ENCODE measurements at regions not wholly inside any gene's neighbourhood (a gene's known extent, or its start where the extent isn't known, plus 50 kb on each side); places are given as distances from the start of the nearest gene placed in this dataset.

DNA sequence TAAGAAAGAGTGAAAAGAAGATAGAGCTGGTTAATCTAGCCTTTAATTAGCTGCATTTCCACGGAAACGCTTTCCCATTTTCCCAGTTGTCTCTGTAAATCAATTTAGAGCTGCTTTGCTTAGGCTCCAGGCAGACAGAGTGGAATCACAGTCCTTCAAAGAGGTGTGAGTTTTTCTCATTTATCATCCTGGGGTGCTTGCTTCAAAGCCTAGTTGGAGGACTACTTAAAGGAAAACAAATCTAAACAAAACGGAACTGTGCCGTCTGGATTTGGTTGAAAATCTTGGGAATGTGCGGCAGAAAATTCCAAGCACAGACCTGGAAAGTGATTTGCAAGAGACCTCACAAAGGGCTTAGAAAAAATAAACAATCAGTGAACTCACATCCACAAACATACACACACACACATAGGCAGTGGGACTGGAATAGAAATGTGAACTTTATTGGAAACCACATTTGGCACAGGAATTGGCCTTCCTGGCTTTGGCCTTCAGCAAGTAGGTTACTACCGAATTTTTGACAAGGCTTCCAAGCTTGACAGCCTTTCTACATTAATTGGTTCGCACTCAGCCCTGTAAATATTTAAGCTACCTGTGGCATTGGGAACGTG lies 235.2 kb upstream of the SLC24A2 start:
- TF ChIP-seq, protein P1, sequence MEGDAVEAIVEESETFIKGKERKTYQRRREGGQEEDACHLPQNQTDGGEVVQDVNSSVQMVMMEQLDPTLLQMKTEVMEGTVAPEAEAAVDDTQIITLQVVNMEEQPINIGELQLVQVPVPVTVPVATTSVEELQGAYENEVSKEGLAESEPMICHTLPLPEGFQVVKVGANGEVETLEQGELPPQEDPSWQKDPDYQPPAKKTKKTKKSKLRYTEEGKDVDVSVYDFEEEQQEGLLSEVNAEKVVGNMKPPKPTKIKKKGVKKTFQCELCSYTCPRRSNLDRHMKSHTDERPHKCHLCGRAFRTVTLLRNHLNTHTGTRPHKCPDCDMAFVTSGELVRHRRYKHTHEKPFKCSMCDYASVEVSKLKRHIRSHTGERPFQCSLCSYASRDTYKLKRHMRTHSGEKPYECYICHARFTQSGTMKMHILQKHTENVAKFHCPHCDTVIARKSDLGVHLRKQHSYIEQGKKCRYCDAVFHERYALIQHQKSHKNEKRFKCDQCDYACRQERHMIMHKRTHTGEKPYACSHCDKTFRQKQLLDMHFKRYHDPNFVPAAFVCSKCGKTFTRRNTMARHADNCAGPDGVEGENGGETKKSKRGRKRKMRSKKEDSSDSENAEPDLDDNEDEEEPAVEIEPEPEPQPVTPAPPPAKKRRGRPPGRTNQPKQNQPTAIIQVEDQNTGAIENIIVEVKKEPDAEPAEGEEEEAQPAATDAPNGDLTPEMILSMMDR (IDR thresholded peaks at IDR 0.05): no peak
- no peak for TF ChIP-seq ZFX (IDR thresholded peaks at IDR 0.05; ENCODE audit: borderline replicate concordance)

Measured in 22Rv1 (cell line).